K562 (cell line): ENCODE measurements at regions not wholly inside any gene's neighbourhood (a gene's known extent, or its start where the extent isn't known, plus 50 kb on each side); places are given as distances from the start of the nearest gene placed in this dataset.

Source experiments
- ATAC-seq: fragments of 200-7000 bp; cut with Tn5 transposase; 3 replicates; pipeline ENCODE4 v1.9.1; 2020; ENCODE audit warnings: moderate library complexity
- BruUV-seq: library from RNA; stranded (reverse); fragments of 400-500 nt; replicated peaks from 2 replicates; lab custom pipeline; 2021; lab: Mats Ljungman, UMichigan
- CTCF ChIA-PET: fragments of 300-600 bp; formaldehyde crosslinking; extraction: SDS; loops from one replicate; lab custom pipeline; 2021; ENCODE audit warnings: low intra/inter-chr PET ratio; lab: Yijun Ruan, JAX
- POLR2A ChIA-PET: fragments of 300-600, 350-650 bp; sonication (Branson Sonifier 250); formaldehyde crosslinking; extraction: SDS; loops from one replicate; lab custom pipeline; 2021; ENCODE audit warnings: antibody characterized with exemption, inconsistent platforms; lab: Yijun Ruan, JAX
- DNase-seq, 4 experiments: peaks; one replicate each; pipeline versions ENCODE4 v3.0.0 to v3.0.0-alpha.2; 2011 to 2018; ENCODE audit warnings: low spot score in 3 of 4, mixed read lengths in 3 of 4; ENCODE audit errors: extremely low read depth in 1 of 4
- FAIRE-seq: peaks from 2 replicates; lab custom pipeline; 2011; peaks lifted over from hg19 to GRCh38; lab: Jason Lieb, UNC
- H2AFZ ChIP-seq: 2 replicates; pipeline ENCODE4 v1.6.0; 2011; ENCODE audit warnings: low read depth, low read length, control low read depth, inconsistent platforms
- H3K27ac ChIP-seq: fragments of 200-600 bp; 3 replicates; pipeline ENCODE4 v1.8.0; 2011; ENCODE audit warnings: low read depth, mild to moderate bottlenecking, control low read depth, inconsistent platforms, low read length, moderate library complexity, mixed read lengths; ENCODE audit errors: extremely low read depth
- H3K27me3 ChIP-seq, 2 experiments: fragments of 300-600 bp in 1 of 2; 2 replicates in 1 of 2; 3 replicates in 1 of 2; pipeline versions ENCODE4 v1.6.0 to v1.8.0; 2011; ENCODE audit warnings: inconsistent platforms in 2 of 2, low read length in 2 of 2, mild to moderate bottlenecking in 1 of 2, mixed read lengths in 1 of 2, moderate library complexity in 1 of 2; ENCODE audit not compliant: control insufficient read depth in 2 of 2, insufficient read depth in 2 of 2
- H3K36me3 ChIP-seq: fragments of 300-600 bp; 3 replicates; pipeline ENCODE4 v1.8.0; 2011; ENCODE audit warnings: mild to moderate bottlenecking, low read length, inconsistent platforms; ENCODE audit not compliant: control insufficient read depth, insufficient read depth
- H3K4me1 ChIP-seq, 2 experiments: fragments of 200-600 bp in 1 of 2; replicated peaks in 1 of 2; 2 replicates in 1 of 2; 3 replicates in 1 of 2; pipeline versions ENCODE4 v1.5.1 to v1.8.0; 2011; ENCODE audit warnings: inconsistent platforms in 2 of 2, low read length in 2 of 2, mild to moderate bottlenecking in 1 of 2, mixed read lengths in 1 of 2, moderate library complexity in 1 of 2; ENCODE audit not compliant: control insufficient read depth in 2 of 2, insufficient read depth in 2 of 2
- H3K4me2 ChIP-seq: 2 replicates; pipeline ENCODE4 v1.6.1; 2011; ENCODE audit warnings: low read length, control low read depth, inconsistent platforms, mixed read lengths; ENCODE audit not compliant: insufficient read depth
- H3K4me3 ChIP-seq: fragments of 200-600 bp; sonication (generic), shearing (Covaris generic); 2 replicates; pipeline ENCODE4 v1.5.1; 2016; ENCODE audit warnings: control low read depth, inconsistent platforms
- H3K79me2 ChIP-seq: fragments of 200-600 bp; 3 replicates; pipeline ENCODE4 v1.8.0; 2011; ENCODE audit warnings: low read length, inconsistent platforms; ENCODE audit not compliant: control insufficient read depth, insufficient read depth
- H3K9ac ChIP-seq, 2 experiments: 2 replicates each; pipeline versions ENCODE4 v1.6.0 to v1.6.1; 2011; ENCODE audit warnings: low read depth in 2 of 2, low read length in 2 of 2, control low read depth in 1 of 2, inconsistent platforms in 1 of 2, mild to moderate bottlenecking in 1 of 2, mixed read lengths in 1 of 2; ENCODE audit not compliant: insufficient read depth in 1 of 2
- H3K9me1 ChIP-seq: one replicate; pipeline ENCODE4 v1.6.0; 2011; ENCODE audit warnings: inconsistent platforms, mild to moderate bottlenecking, low read length, moderate library complexity; ENCODE audit not compliant: control insufficient read depth, insufficient read depth
- H3K9me3 ChIP-seq: replicated peaks from 2 replicates; pipeline ENCODE4 v1.5.1; 2011; ENCODE audit warnings: low read depth, low read length, inconsistent platforms; ENCODE audit not compliant: control insufficient read depth, insufficient read depth
- H4K20me1 ChIP-seq: replicated peaks from 2 replicates; pipeline ENCODE4 v1.6.1; 2011; ENCODE audit warnings: low read length, inconsistent platforms, mixed read lengths; ENCODE audit not compliant: control insufficient read depth, insufficient read depth
- CTCF ChIP-seq, 3 experiments: IDR thresholded peaks in 2 of 3; conservative IDR thresholded peaks in 1 of 3; 2 replicates each; pipeline ENCODE4 v1.5.1; 2011 to 2012; ENCODE audit warnings: low read length in 3 of 3, mild to moderate bottlenecking in 3 of 3, control low read depth in 2 of 3, improper control_type of control experiment in 1 of 3, inconsistent platforms in 1 of 3, low read depth in 1 of 3, mixed read lengths in 1 of 3, moderate library complexity in 1 of 3; ENCODE audit not compliant: insufficient read depth in 2 of 3
- ZNF134 ChIP-seq: fragments of 250-450 bp; sonication (Bioruptor Pico); conservative IDR thresholded peaks from 2 replicates; pipeline ENCODE4 v1.4.0; 2020
- ZNF277 ChIP-seq: fragments of 250-450 bp; sonication (Bioruptor Pico); IDR thresholded peaks from 2 replicates; pipeline ENCODE4 v1.8.0; 2022; ENCODE audit warnings: inconsistent platforms, mild to moderate bottlenecking, moderate library complexity, borderline replicate concordance
- ZNF764 ChIP-seq: fragments of 250-450 bp; sonication (Bioruptor Pico); IDR thresholded peaks from 2 replicates; pipeline ENCODE4 v1.4.0; 2020; ENCODE audit warnings: low read depth, mild to moderate bottlenecking, moderate library complexity
- WGBS: fragments of 100-300 bp; shearing (Covaris generic); methylation state at CpG from one replicate; pipeline ENCODE4 v1.1.6; 2016; ENCODE audit warnings: low coverage, mixed read lengths; ENCODE audit not compliant: insufficient coverage; ENCODE audit errors: missing lambda C conversion rate; 5-methylcytosine and 5-hydroxymethylcytosine counted together
- in situ Hi-C: fragments of 300-500 bp; cut with MboI; formaldehyde crosslinking; loops from 4 replicates; pipeline ENCODE4 v1.15.0; 2018; ENCODE audit warnings: inconsistent platforms, mixed read lengths
- intact Hi-C: fragments of 100-400 bp; cut with micrococcal nuclease; formaldehyde crosslinking; loops from 2 replicates; pipeline ENCODE4 v1.14.2; 2022

GRCh38 chr11:80990885-80991284 lies 1550.1 kb upstream of the TENM4 start:
- POLR2A ChIA-PET: no interaction called here
- H3K9me1 ChIP-seq: no peaks in the 10 kb centered on the region
- BruUV-seq: no TSS peak
- CTCF ChIA-PET: no interaction called here
- no peak overlapping the region for H3K4me2 ChIP-seq
- no peak for DNase-seq
- no peaks in the 10 kb centered on the region for H3K9me3 ChIP-seq
- H3K27ac ChIP-seq: no peak overlapping the region
- in situ Hi-C loops: no loop called here
- no peaks in the 10 kb centered on the region for H3K36me3 ChIP-seq
- intact Hi-C loops: no loop called here
- no peaks in the 10 kb centered on the region for H3K27me3 ChIP-seq
- H3K9ac ChIP-seq: no peak overlapping the region
- no peaks in the 10 kb centered on the region for H4K20me1 ChIP-seq
- no peak for ATAC-seq
- H3K4me3 ChIP-seq: no peak overlapping the region
- FAIRE-seq: no peak
- no peaks in the 10 kb centered on the region for H3K79me2 ChIP-seq
- H2AFZ ChIP-seq: no peak overlapping the region
- TF ChIP-seq ZNF134 (peak; percentile 93), ZNF764 (CRISPR knock-in tag) (no peak), ZNF277 (CRISPR knock-in tag) (no peak), CTCF (IDR thresholded peaks at IDR 0.05 in 2 of 3, conservative IDR thresholded peaks at IDR 0.05 in 1 of 3; ENCODE audit: insufficient read depth in 2 of 3, low read depth in 1 of 3, low read length in 3 of 3) (no peak)
- TF ChIP-seq, all 486 proteins: peak for 1
- WGBS: 0% methylated on average over 1 of the region's 2 CpGs
- no peaks in the 10 kb centered on the region for H3K4me1 ChIP-seq
